SU-DHL-6 (cell line): ENCODE measurements at regions not wholly inside any gene's neighbourhood (a gene's known extent, or its start where the extent isn't known, plus 50 kb on each side); places are given as distances from the start of the nearest gene placed in this dataset.

Source experiments
- EZH2phosphoT487 ChIP-seq: fragments of 200-600 bp; sonication (generic), shearing (Covaris generic); conservative IDR thresholded peaks from 2 replicates; pipeline ENCODE4 v1.6.1; 2018; ENCODE audit warnings: mild to moderate bottlenecking, antibody characterized with exemption, low read length, moderate library complexity, mixed read lengths
- TF ChIP-seq, protein P1 (sequence below): fragments of 200-600 bp; sonication (generic); IDR thresholded peaks from one replicate; pipeline ENCODE4 v1.5.1; 2017; ENCODE audit warnings: antibody characterized with exemption, mild to moderate bottlenecking, low read length, moderate library complexity; ENCODE audit not compliant: insufficient read depth, poor library complexity, severe bottlenecking

DNA sequence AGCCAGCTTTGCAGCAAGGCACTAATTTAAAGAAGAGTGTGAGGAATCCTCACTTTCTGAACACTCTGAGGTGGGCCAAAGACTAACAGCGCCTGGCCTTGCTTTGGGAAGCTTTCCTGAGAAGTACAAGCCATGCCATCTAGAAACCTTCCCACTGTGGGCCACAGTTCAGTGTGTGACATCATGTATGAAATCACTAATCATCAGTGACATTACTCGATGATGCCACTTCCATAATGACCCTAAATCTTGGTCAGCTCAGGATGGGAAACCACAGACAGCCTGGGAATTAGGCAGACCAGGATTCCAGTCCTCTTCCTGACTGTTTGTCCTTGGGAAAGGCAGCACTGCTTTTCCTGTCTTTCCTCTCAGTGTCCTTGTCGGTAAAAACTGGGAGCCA, 54.2 kb upstream of the HSPA9 start:
- TF ChIP-seq, protein P1, sequence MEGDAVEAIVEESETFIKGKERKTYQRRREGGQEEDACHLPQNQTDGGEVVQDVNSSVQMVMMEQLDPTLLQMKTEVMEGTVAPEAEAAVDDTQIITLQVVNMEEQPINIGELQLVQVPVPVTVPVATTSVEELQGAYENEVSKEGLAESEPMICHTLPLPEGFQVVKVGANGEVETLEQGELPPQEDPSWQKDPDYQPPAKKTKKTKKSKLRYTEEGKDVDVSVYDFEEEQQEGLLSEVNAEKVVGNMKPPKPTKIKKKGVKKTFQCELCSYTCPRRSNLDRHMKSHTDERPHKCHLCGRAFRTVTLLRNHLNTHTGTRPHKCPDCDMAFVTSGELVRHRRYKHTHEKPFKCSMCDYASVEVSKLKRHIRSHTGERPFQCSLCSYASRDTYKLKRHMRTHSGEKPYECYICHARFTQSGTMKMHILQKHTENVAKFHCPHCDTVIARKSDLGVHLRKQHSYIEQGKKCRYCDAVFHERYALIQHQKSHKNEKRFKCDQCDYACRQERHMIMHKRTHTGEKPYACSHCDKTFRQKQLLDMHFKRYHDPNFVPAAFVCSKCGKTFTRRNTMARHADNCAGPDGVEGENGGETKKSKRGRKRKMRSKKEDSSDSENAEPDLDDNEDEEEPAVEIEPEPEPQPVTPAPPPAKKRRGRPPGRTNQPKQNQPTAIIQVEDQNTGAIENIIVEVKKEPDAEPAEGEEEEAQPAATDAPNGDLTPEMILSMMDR, result no peak
- TF ChIP-seq EZH2phosphoT487, result no peak
